BE2C (cell line): ENCODE measurements at regions not wholly inside any gene's neighbourhood (a gene's known extent, or its start where the extent isn't known, plus 50 kb on each side); places are given as distances from the start of the nearest gene placed in this dataset.

ENCODE experiments used
- DNase-seq: peaks from one replicate; pipeline ENCODE4 v3.0.0-alpha.2; 2020
- H3K27me3 ChIP-seq: fragments of 250-450 bp; sonication (Bioruptor Pico); 2 replicates; pipeline ENCODE4 v1.5.1; 2020; ENCODE audit warnings: mild to moderate bottlenecking
- H3K36me3 ChIP-seq: fragments of 250-450 bp; sonication (Bioruptor Pico); 2 replicates; pipeline ENCODE4 v1.5.1; 2020; ENCODE audit warnings: mild to moderate bottlenecking
- H3K4me1 ChIP-seq: fragments of 250-450 bp; sonication (Bioruptor Pico); 2 replicates; pipeline ENCODE4 v1.5.1; 2020
- H3K4me3 ChIP-seq: 2 replicates; pipeline ENCODE4 v1.5.1; 2011; ENCODE audit warnings: low read depth, low read length
- H3K9me3 ChIP-seq: fragments of 250-450 bp; sonication (Bioruptor Pico); 2 replicates; pipeline ENCODE4 v1.5.1; 2020
- CTCF ChIP-seq: IDR thresholded peaks from 2 replicates; pipeline ENCODE4 v1.5.1; 2012; ENCODE audit warnings: mild to moderate bottlenecking, low read depth, low read length

- no peaks in the 10 kb centered on the region for H3K36me3 ChIP-seq
- no peaks in the 10 kb centered on the region for H3K27me3 ChIP-seq
- DNase-seq, result no peak
- H3K4me3 ChIP-seq, result no peak overlapping the region
- no peaks in the 10 kb centered on the region for H3K4me1 ChIP-seq
- TF ChIP-seq CTCF, result no peak
- no peaks in the 10 kb centered on the region for H3K9me3 ChIP-seq
Measured at GRCh38 chr6:82015526-82015925, 232.0 kb downstream of the IBTK start.

GRCh38 chr6:82015043-82015442 lies 232.5 kb downstream of the IBTK start:
- H3K27me3 ChIP-seq, result no peaks in the 10 kb centered on the region
- DNase-seq, result no peak

GRCh38 chr6:82013561-82014530 lies 233.7 kb downstream of the IBTK start:
- no peak for TF ChIP-seq CTCF
- H3K36me3 ChIP-seq, result no peaks in the 10 kb centered on the region
- H3K27me3 ChIP-seq, result no peaks in the 10 kb centered on the region
- no peaks in the 10 kb centered on the region for H3K9me3 ChIP-seq
- H3K4me3 ChIP-seq, result no peak overlapping the region
- H3K4me1 ChIP-seq, result no peaks in the 10 kb centered on the region
- DNase-seq, result no peak

More at GRCh38 chr6:82015043-82015442, 232.5 kb downstream of the IBTK start:
- Histone ChIP-seq H3K36me3 (no peaks in the 10 kb centered on the region), H3K4me3 (no peak overlapping the region), H3K9me3 (no peaks in the 10 kb centered on the region), H3K4me1 (no peaks in the 10 kb centered on the region)
- no peak for TF ChIP-seq CTCF

- H3K27me3 ChIP-seq, result no peaks in the 10 kb centered on the region
- no peaks in the 10 kb centered on the region for H3K4me1 ChIP-seq
- peak; percentile 37 for DNase-seq
- peak; percentile 73 for TF ChIP-seq CTCF
- no peaks in the 10 kb centered on the region for H3K36me3 ChIP-seq
- H3K9me3 ChIP-seq, result no peaks in the 10 kb centered on the region
- no peak overlapping the region for H3K4me3 ChIP-seq
Measured at GRCh38 chr6:82006027-82006738, 241.4 kb downstream of the IBTK start.

GRCh38 chr6:82000551-82000950 lies 247.0 kb downstream of the IBTK start:
- Histone ChIP-seq H3K4me1 (no peaks in the 10 kb centered on the region), H3K4me3 (no peak overlapping the region), H3K27me3 (no peaks in the 10 kb centered on the region), H3K36me3 (no peaks in the 10 kb centered on the region), H3K9me3 (no peaks in the 10 kb centered on the region)
- DNase-seq, result no peak
- TF ChIP-seq CTCF, result no peak
